GM21367 (cell line): ENCODE measurements at regions not wholly inside any gene's neighbourhood (a gene's known extent, or its start where the extent isn't known, plus 50 kb on each side); places are given as distances from the start of the nearest gene placed in this dataset.

Experiments used
- ATAC-seq: cut with Tn5 transposase; IDR thresholded peaks from one replicate; pipeline ENCODE4 v1.9.1; 2021; ENCODE audit not compliant: unreplicated experiment

GRCh38 chr17:77495575-77495974 is 354.8 kb downstream of the SEC14L1 start:
- no peak for ATAC-seq

- ATAC-seq, result no peak
Observed at GRCh38 chr17:77496401-77496801, 355.6 kb downstream of the SEC14L1 start.

- no peak for ATAC-seq
Observed at GRCh38 chr17:77496831-77497577, 356.2 kb downstream of the SEC14L1 start.

- no peak for ATAC-seq
Observed at GRCh38 chr17:77497578-77497934, 356.8 kb downstream of the SEC14L1 start.

GRCh38 chr17:77498091-77498741 is 357.4 kb downstream of the SEC14L1 start:
- ATAC-seq, result no peak

GRCh38 chr17:77498791-77499698 is 358.3 kb downstream of the SEC14L1 start:
- no peak for ATAC-seq

GRCh38 chr17:77499699-77500435 is 359.1 kb downstream of the SEC14L1 start:
- ATAC-seq, result no peak

- no peak for ATAC-seq
Observed at GRCh38 chr17:77501101-77501566, 360.4 kb downstream of the SEC14L1 start.

- no peak for ATAC-seq
Observed at GRCh38 chr17:77501751-77502625, 361.2 kb downstream of the SEC14L1 start.

GRCh38 chr17:77502626-77503292 is 362.0 kb downstream of the SEC14L1 start:
- no peak for ATAC-seq

- ATAC-seq, result no peak
Observed at GRCh38 chr17:77503293-77503655, 362.5 kb downstream of the SEC14L1 start.

- no peak for ATAC-seq
Observed at GRCh38 chr17:77503916-77504651, 363.3 kb downstream of the SEC14L1 start.

- no peak for ATAC-seq
Observed at GRCh38 chr17:77504652-77505155, 363.9 kb downstream of the SEC14L1 start.

- no peak for ATAC-seq
Observed at GRCh38 chr17:77505181-77505639, 364.4 kb downstream of the SEC14L1 start.

- ATAC-seq, result no peak
Observed at GRCh38 chr17:77506371-77506991, 365.7 kb downstream of the SEC14L1 start.

- no peak for ATAC-seq
Observed at GRCh38 chr17:77507111-77507885, 366.5 kb downstream of the SEC14L1 start.

GRCh38 chr17:77508047-77508715 is 367.4 kb downstream of the SEC14L1 start:
- no peak for ATAC-seq
